Cardiac muscle cell (in vitro differentiated cells and primary cell): ENCODE measurements at regions not wholly inside any gene's neighbourhood (a gene's known extent, or its start where the extent isn't known, plus 50 kb on each side); places are given as distances from the start of the nearest gene placed in this dataset.
A peak's percentile ranks its signal among the peaks of the same experiment; 100 is the strongest.

Experiments used
- DNase-seq, 2 donors: peaks; one replicate each; pipeline versions ENCODE4 v3.0.0 to v3.0.0-alpha.2; 2010 to 2017; ENCODE audit warnings: low read depth in 1 of 2, low spot score in 1 of 2
- H3K27ac ChIP-seq: fragments of 200-600 bp; sonication (generic); 2 replicates; pipeline ENCODE4 v1.5.1; 2016
- H3K27me3 ChIP-seq: fragments of 200-600 bp; sonication (generic); 2 replicates; pipeline ENCODE4 v1.6.0; 2016; ENCODE audit warnings: control low read depth
- H3K36me3 ChIP-seq: fragments of 200-600 bp; sonication (generic); 2 replicates; pipeline ENCODE4 v1.5.1; 2016; ENCODE audit warnings: control low read depth
- H3K4me1 ChIP-seq: fragments of 200-600 bp; sonication (generic); 2 replicates; pipeline ENCODE4 v1.8.1; 2017; ENCODE audit warnings: low read depth, mild to moderate bottlenecking, mixed run types
- H3K4me3 ChIP-seq: fragments of 200-600 bp; sonication (generic); 2 replicates; pipeline ENCODE4 v1.5.1; 2016; ENCODE audit warnings: mild to moderate bottlenecking
- H3K9me3 ChIP-seq: fragments of 200-600 bp; sonication (generic); 2 replicates; pipeline ENCODE4 v1.5.1; 2017; ENCODE audit warnings: low read depth, mild to moderate bottlenecking, control low read depth
- TF ChIP-seq, protein P1 (sequence below): IDR thresholded peaks from 2 replicates; pipeline ENCODE4 v1.5.1; 2012; ENCODE audit warnings: low read depth, mild to moderate bottlenecking, low read length

DNA sequence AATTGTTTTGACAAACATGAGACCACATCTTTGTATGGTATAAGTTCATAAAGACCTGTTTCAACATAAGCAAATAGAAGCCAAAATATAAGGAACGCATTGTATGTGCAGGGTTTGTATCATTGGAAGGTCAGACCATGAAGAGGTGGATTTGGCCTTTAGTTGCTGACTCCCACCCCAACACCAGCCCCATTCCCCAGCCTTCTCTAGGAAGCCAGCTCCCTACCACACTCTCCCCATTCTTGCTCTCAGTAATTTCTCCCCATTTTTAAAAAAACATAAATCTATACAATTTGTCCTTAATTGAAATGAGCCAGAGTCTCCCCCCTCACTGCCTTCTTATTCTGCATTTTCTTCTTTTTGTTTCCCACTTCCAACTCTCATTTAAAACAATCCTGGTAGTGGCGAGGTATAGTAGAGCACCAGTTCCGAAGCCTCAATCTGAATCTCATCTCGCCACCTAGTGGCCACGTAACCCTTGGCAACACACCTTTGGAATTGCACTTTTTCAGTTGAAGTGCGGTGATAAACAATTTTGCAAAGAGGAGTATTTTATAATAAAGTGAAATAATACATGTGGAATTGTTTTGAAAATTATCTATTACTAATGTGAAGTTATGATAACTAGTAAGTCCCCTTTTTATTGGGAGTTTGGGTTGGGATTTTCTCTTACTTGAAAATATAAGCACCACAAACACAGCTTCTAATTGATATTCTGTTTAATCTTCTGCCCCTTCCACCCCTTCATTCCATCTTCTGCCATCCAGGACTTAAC, 126.6 kb downstream of the ASB9 start:
- DNase-seq, result peak; percentile 51 to 61
- Histone ChIP-seq H3K9me3 (no peaks in the 10 kb centered on the region), H3K36me3 (no peaks in the 10 kb centered on the region), H3K4me1 (no peaks in the 10 kb centered on the region), H3K27me3 (no peaks in the 10 kb centered on the region), H3K4me3 (no peak overlapping the region), H3K27ac (no peak overlapping the region)
- TF ChIP-seq, protein P1, sequence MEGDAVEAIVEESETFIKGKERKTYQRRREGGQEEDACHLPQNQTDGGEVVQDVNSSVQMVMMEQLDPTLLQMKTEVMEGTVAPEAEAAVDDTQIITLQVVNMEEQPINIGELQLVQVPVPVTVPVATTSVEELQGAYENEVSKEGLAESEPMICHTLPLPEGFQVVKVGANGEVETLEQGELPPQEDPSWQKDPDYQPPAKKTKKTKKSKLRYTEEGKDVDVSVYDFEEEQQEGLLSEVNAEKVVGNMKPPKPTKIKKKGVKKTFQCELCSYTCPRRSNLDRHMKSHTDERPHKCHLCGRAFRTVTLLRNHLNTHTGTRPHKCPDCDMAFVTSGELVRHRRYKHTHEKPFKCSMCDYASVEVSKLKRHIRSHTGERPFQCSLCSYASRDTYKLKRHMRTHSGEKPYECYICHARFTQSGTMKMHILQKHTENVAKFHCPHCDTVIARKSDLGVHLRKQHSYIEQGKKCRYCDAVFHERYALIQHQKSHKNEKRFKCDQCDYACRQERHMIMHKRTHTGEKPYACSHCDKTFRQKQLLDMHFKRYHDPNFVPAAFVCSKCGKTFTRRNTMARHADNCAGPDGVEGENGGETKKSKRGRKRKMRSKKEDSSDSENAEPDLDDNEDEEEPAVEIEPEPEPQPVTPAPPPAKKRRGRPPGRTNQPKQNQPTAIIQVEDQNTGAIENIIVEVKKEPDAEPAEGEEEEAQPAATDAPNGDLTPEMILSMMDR, result peak; percentile 64

DNA sequence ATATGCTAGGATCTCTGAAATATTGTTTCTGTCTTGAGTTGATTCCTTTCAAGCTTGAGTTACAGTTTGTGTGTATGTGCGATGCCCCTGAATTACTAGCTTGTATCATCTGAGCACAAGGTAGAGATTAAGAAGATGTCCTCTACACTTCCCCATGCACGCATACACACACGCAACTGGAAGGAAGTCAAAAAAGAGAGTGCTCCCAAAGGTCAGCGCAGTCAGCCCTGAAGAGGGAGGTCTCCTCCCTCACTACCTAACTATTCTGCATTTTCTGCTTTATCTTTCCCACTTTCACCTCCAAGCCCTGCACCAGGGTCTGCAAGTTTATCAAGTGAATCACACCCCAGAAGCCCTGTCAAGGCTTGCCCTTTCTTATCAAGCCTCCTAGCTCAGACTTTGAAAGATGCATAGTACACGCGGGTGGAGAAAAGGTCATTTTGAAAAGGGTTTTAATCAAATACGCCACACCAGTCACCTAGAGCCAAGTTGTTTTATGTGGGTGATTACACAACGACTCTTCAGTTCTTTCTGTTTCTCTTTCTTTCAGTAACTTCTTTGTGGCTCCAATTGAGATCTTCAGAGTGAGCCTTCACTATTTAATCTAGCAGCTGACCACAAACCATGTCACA, 127.7 kb downstream of the ASB9 start:
- DNase-seq, result peak in 1 of 2 donors; percentile 12
- Histone ChIP-seq H3K9me3 (no peaks in the 10 kb centered on the region), H3K27me3 (no peaks in the 10 kb centered on the region), H3K4me3 (no peak overlapping the region), H3K4me1 (no peaks in the 10 kb centered on the region), H3K36me3 (no peaks in the 10 kb centered on the region), H3K27ac (no peak overlapping the region)
- TF ChIP-seq, protein P1, result no peak

DNA sequence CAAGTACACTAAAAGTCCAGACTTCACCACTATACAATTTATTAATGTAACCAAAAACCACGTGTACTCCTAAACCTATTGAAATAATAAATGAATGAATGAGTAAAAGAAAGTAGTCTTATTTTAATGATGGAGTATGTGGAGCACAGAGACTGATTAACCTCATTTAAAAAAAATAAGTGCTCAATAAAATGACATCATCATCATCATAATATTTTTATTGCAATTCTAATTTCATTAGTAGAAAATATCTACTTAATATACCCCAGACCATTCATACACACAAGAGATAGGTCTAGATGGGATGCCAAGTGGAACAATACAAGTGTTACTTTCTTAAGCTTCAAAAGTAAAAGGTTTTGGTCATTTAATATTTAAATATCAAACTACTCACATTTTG, 133.1 kb downstream of the ASB9 start:
- Histone ChIP-seq H3K4me1 (no peaks in the 10 kb centered on the region), H3K4me3 (no peak overlapping the region), H3K27ac (no peak overlapping the region), H3K9me3 (no peaks in the 10 kb centered on the region), H3K36me3 (no peaks in the 10 kb centered on the region), H3K27me3 (no peaks in the 10 kb centered on the region)
- DNase-seq, result no peak
- TF ChIP-seq, protein P1, result no peak

DNA sequence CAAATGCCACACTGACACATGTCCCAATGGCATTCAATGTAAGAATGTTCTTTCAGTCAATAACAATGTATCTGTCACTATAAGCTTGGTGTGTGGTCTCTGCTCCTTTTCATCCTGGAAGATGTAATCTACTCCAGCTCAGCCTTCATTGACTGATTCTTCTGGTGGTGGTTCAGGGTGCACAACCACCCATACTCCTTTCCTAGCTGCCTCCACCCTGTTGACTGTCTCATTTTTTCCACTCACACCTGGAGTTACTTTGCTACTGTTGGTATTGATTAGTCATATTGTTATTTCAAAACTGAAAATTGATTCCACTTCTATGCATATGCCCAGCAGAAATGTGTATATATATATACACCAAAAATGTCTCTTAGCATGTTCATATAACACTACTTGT, 140.5 kb downstream of the ASB9 start:
- Histone ChIP-seq H3K27ac (no peak overlapping the region), H3K36me3 (no peaks in the 10 kb centered on the region), H3K4me1 (no peaks in the 10 kb centered on the region), H3K9me3 (no peaks in the 10 kb centered on the region), H3K4me3 (no peak overlapping the region), H3K27me3 (no peaks in the 10 kb centered on the region)
- no peak for DNase-seq
- TF ChIP-seq, protein P1, result no peak

DNA sequence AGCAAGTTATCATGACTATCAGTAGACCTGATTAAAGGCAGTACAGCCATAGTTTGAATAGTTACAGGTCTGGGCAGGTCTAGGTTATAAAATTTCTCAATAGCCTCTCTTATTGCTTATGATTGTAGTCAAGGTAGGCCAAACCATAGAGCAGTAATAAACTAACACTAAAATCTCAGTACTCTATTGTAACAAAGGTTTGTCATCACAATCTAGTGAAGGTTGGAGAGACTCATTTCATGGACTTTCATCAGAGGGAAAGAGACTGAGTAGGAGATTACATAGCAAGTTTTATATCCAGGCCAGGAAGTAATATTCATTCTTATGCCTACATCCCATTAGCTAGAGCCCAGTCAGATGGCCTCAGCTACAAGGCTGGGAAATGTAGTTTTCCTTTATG, 141.0 kb downstream of the ASB9 start:
- TF ChIP-seq, protein P1, result no peak
- no peaks in the 10 kb centered on the region for H3K4me1 ChIP-seq
- no peak for DNase-seq
- H3K9me3 ChIP-seq, result no peaks in the 10 kb centered on the region
- H3K27me3 ChIP-seq, result no peaks in the 10 kb centered on the region
- no peaks in the 10 kb centered on the region for H3K36me3 ChIP-seq
- H3K27ac ChIP-seq, result no peak overlapping the region
- no peak overlapping the region for H3K4me3 ChIP-seq
